GM11168 (cell line): ENCODE measurements at regions not wholly inside any gene's neighbourhood (a gene's known extent, or its start where the extent isn't known, plus 50 kb on each side); places are given as distances from the start of the nearest gene placed in this dataset.

ENCODE experiments used
- in situ Hi-C: fragments of 300-500 bp; cut with MboI; formaldehyde crosslinking; loops from one replicate; pipeline ENCODE4 v1.12.0; 2022; ENCODE audit warnings: low sequenced_read_pairs; ENCODE audit not compliant: unreplicated experiment

GRCh38 chr1:38454749-38455441 is 404.7 kb downstream of the RRAGC start:
- in situ Hi-C loops = no loop called here

GRCh38 chr1:38454236-38454635 is 405.3 kb downstream of the RRAGC start:
- in situ Hi-C loops = no loop called here

- in situ Hi-C loops = no loop called here
Measured at GRCh38 chr1:38452246-38452645, 405.7 kb upstream of the POU3F1 start.

GRCh38 chr1:38451541-38451993 is 405.0 kb upstream of the POU3F1 start:
- in situ Hi-C loops = no loop called here

DNA sequence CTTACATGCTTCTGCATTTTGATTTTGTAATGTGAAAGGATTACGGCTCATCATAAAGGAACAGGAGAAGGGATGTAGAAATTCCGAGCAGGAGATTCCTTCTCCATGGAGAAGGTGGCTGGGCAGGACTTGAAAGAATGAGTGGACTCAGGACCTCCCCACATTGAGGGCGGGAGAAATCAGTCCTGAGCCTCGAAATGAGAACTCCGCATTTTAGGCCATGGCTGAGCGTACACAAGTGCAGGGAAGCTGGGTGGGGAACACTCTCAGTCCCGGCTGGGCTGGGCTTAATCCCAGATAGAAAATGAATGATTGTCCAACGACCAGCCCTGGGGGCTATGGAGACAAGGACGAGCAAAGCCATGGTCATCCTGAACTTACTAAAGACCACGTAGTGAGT is 402.3 kb upstream of the POU3F1 start:
- in situ Hi-C loops = no loop called here

DNA sequence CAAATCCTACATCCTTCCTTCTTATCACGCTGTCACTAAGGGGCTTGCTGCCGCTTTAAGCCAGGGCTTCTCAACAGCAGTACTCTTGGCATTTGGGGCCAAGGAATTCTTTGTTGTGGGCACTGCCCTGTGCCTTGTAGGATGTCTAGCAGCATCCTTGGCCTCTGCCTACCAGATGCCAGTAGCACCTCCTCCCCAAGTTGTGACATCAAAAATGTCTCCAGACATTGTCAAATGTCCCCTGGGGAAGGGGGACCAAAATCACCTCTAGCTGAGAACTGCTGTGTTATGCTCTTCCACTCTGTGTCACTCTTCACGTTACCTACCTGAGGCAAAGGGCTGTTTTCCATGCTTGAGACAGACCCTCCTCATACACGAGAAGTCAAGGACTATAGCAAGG is 400.3 kb upstream of the POU3F1 start:
- in situ Hi-C loops = no loop called here

GRCh38 chr1:38444770-38445442 is 398.3 kb upstream of the POU3F1 start:
- in situ Hi-C loops = no loop called here

GRCh38 chr1:38444311-38444710 is 397.7 kb upstream of the POU3F1 start:
- in situ Hi-C loops = no loop called here

DNA sequence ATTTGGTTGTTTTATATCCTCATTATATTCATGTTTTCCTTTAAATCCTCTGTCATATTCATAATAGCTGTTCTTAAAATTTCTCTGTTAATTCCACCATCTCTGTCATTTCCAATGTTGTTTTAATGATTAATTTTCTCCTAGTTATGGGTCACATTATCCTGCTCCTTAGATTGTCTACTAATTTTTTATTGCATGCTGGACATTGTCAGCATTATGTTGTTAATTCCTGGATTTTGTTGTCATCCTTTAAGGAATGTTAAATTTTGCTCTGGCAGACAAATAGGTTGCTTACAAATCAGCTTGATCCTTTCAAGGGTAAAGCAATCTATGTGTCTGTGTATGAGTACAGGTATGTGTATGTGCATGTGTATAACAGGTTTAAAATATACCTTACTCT is 393.8 kb upstream of the POU3F1 start:
- in situ Hi-C loops = no loop called here

DNA sequence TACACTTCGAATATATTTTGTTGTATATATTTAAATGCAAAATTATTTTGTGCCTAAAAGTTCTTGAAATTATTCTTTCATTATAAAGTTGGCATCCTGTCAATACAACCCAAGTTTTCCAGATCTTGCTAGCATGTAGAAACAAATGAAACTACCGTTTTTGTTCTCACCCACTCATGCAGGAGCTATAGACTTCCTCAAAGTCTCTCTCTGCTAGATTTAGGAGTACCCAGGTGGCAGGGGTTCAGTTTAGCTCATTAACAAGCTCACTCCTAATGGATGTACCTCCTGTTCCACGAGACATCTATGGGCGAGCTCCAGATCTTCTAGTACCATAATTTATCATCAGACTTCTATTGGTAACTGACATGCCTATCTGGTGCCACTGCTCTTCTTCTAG is 390.2 kb upstream of the POU3F1 start:
- in situ Hi-C loops = no loop called here

DNA sequence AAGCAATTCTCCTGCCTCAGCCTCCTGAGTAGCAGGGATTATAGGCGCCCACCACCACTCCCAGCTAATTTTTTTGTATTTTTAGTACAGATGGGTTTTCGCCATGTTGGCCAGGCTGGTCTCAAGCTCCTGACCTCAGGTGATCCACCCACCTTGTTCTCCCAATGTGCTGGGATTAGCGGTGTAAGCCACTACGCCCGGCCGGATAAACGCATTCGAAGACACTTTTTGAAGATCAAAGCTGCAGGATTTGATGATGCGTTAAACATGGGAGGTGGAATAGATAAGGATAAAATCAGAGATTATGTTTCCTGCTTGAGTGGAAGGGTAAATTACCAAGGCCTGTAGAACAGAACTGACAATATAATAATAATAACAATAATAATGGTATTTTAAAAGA is 389.4 kb upstream of the POU3F1 start:
- in situ Hi-C loops = no loop called here

DNA sequence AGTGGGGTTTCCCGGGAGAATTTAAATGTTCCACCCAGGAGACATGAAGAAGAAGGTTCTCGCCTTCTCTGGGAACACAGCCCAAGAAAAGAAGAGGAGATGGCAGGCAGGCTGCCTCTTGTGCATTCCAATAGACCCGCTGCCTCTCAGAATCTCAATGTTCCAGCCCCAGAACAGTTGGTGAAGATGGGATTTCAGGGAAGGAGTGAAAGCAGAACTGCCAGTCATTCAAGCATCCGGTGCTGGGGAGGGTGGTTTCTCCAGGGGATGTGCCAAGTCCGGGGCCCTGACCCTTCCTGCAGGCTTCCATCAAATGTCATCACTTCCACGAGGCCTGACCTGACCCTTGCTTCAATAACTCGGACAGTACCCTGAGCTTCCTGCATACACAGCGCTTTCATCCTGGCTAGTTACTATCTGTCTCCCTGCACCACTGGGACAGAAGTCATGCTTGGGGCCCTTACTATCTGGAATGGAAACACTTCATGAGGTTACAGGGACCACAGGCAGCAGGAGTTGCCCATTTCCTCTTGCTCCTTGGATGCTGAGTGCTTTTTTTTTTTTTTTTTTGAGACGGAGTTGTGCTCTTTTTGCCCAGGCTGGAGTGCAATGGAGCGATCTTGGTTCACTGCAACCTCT is 386.6 kb upstream of the POU3F1 start:
- in situ Hi-C loops = no loop called here

- in situ Hi-C loops = no loop called here
Measured at GRCh38 chr1:38431535-38432376, 385.2 kb upstream of the POU3F1 start.

DNA sequence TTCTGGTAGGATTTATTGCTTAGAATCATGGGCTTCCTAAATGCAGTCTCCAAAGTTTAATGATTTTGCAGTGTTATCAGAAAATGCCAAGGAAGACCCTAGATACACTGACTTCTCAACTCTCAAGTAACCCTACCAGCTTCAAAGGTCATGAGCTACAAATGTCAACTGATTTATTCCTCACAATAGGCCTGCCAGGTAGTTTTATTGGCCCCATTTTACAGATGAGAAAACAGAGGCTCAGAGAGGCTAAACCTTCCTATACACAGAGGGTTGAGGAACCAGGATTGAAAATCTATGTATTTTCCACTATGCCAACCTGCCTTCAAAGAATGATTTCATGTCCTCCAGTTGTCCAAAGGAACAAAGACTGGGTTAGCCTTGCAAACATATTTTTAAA is 384.4 kb upstream of the POU3F1 start:
- in situ Hi-C loops = no loop called here

- in situ Hi-C loops = no loop called here
Measured at GRCh38 chr1:38424677-38425076, 378.1 kb upstream of the POU3F1 start.

DNA sequence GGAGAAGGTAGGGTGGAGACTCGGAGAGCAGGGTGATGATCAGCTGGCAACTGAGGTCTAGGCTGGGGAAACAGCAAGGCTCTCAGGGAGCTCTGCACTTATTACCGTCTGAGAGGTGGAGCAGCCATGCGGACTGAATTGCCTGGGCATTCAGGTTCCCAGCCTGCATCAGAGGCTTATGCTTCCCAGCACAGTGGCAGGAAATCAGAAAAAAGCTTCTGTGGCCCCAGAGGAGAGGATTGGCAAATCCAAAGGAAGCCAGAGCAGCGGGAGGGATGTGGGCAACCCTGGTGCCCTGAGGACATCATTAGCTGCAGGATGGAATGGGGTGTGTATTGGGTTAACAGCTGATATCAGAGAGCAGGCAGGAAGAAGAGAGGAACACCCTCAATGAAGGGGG is 374.1 kb upstream of the POU3F1 start:
- in situ Hi-C loops = no loop called here

GRCh38 chr1:38418195-38419030 is 371.8 kb upstream of the POU3F1 start:
- in situ Hi-C loops = no loop called here

DNA sequence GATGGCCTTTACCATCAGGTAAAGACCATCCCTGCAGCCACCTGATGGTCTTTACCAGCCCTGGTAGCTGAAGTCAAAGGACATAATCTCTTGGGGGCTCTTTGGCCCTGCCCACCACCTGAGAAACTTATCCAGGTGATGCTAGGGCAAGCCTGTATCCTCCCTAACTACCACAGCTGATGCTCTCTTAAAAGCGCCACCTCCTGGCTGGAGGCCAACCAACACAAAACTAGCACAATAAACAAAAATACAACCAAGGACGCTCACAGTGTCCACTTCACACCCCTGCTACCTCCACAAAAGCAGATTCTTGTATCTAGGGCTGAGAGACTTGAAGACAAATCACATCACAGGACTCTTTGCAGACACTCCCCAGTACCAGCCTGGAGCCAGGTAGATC is 357.1 kb upstream of the POU3F1 start:
- in situ Hi-C loops = no loop called here

DNA sequence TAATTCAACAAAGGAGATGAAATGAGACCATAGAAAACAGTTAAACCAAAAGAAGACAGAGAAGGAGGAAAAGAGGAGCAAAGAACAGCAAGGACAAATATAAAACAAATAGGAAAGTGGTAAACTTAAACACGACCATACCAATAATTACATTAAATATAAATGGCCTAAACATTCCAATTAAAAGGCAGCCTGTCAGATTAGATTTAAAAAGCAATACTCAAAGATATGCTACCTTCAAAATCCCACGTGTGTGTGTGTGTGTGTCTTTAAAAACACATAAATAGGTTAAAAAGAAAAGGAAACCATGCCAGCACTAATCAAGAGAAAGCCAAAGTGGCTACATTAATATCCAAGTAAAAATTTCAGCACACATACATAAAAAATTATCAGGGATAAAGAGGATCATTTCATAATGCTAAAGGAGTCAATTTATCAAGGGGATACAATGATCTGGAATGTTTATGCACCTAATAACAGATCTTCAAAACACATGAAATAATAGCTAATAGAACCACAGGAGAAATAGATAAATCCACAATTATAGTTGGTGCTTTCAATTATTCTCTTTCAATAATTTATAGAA is 355.7 kb upstream of the POU3F1 start:
- in situ Hi-C loops = no loop called here
